T-helper 1 cell (primary cell): ENCODE measurements at regions not wholly inside any gene's neighbourhood (a gene's known extent, or its start where the extent isn't known, plus 50 kb on each side); places are given as distances from the start of the nearest gene placed in this dataset.

Experiments
- DNase-seq, 5 donors: peaks; one replicate each; pipeline ENCODE4 v3.0.0-alpha.2; 2012 to 2020

GRCh38 chr6:126608681-126609080 lies 268.8 kb downstream of the CENPW start:
- no peak for DNase-seq

- DNase-seq: no peak
These were observed 275.0 kb downstream of the CENPW start for GRCh38 chr6:126614642-126615504.

- no peak for DNase-seq
These were observed 277.0 kb downstream of the CENPW start for GRCh38 chr6:126616866-126617265.

GRCh38 chr6:126618639-126619343 lies 278.9 kb downstream of the CENPW start:
- DNase-seq: no peak

- no peak for DNase-seq
These were observed 280.8 kb downstream of the CENPW start for GRCh38 chr6:126620719-126621118.

- DNase-seq: no peak
These were observed 285.1 kb downstream of the CENPW start for GRCh38 chr6:126625019-126625418.

- DNase-seq: no peak
These were observed 288.2 kb downstream of the CENPW start for GRCh38 chr6:126628125-126628524.

GRCh38 chr6:126631363-126631762 lies 291.4 kb downstream of the CENPW start:
- DNase-seq: no peak

GRCh38 chr6:126632271-126632670 lies 292.4 kb downstream of the CENPW start:
- no peak for DNase-seq

- DNase-seq: no peak
These were observed 293.5 kb downstream of the CENPW start for GRCh38 chr6:126633373-126633772.

- no peak for DNase-seq
These were observed 300.4 kb downstream of the CENPW start for GRCh38 chr6:126640356-126640755.

- no peak for DNase-seq
These were observed 301.0 kb downstream of the CENPW start for GRCh38 chr6:126640921-126641320.

- no peak for DNase-seq
These were observed 301.7 kb downstream of the CENPW start for GRCh38 chr6:126641641-126642040.

- no peak for DNase-seq
These were observed 303.4 kb downstream of the CENPW start for GRCh38 chr6:126643352-126643751.

GRCh38 chr6:126650931-126651330 lies 311.0 kb downstream of the CENPW start:
- DNase-seq: no peak

- no peak for DNase-seq
These were observed 317.8 kb downstream of the CENPW start for GRCh38 chr6:126657561-126658175.

- no peak for DNase-seq
These were observed 320.5 kb downstream of the CENPW start for GRCh38 chr6:126660376-126660775.

GRCh38 chr6:126661646-126662045 lies 321.7 kb downstream of the CENPW start:
- DNase-seq: no peak

GRCh38 chr6:126662966-126663365 lies 323.1 kb downstream of the CENPW start:
- DNase-seq: no peak

- DNase-seq: no peak
These were observed 324.4 kb downstream of the CENPW start for GRCh38 chr6:126664271-126664670.

GRCh38 chr6:126665551-126665950 lies 325.6 kb downstream of the CENPW start:
- no peak for DNase-seq

- no peak for DNase-seq
These were observed 327.2 kb downstream of the CENPW start for GRCh38 chr6:126667071-126667470.

GRCh38 chr6:126667728-126668127 lies 327.8 kb downstream of the CENPW start:
- no peak for DNase-seq

GRCh38 chr6:126672649-126673048 lies 332.7 kb downstream of the CENPW start:
- DNase-seq: no peak
